Hepatocyte (in vitro differentiated cells): ENCODE measurements at regions not wholly inside any gene's neighbourhood (a gene's known extent, or its start where the extent isn't known, plus 50 kb on each side); places are given as distances from the start of the nearest gene placed in this dataset.

Experiments
- DNase-seq: peaks from one replicate; pipeline ENCODE4 v3.0.0-alpha.2; 2016; ENCODE audit warnings: low spot score
- H2AFZ ChIP-seq: fragments of 200-600 bp; sonication (generic); 2 replicates; pipeline ENCODE4 v1.6.0; 2016; ENCODE audit warnings: antibody characterized with exemption, mild to moderate bottlenecking
- H3K27ac ChIP-seq: fragments of 200-600 bp; sonication (generic); 2 replicates; pipeline ENCODE4 v1.5.1; 2016; ENCODE audit warnings: mild to moderate bottlenecking
- H3K27me3 ChIP-seq: fragments of 200-600 bp; sonication (generic); 2 replicates; pipeline ENCODE4 v1.6.1; 2016
- H3K36me3 ChIP-seq: fragments of 200-600 bp; sonication (generic); replicated peaks from 2 replicates; pipeline ENCODE4 v1.5.1; 2016; ENCODE audit warnings: low read depth; ENCODE audit not compliant: insufficient read depth
- H3K4me1 ChIP-seq: fragments of 200-600 bp; sonication (generic); 2 replicates; pipeline ENCODE4 v1.5.1; 2016; ENCODE audit warnings: mild to moderate bottlenecking, moderate library complexity; ENCODE audit not compliant: insufficient read depth
- H3K4me2 ChIP-seq: fragments of 200-600 bp; sonication (generic); 2 replicates; pipeline ENCODE4 v1.6.0; 2016
- H3K4me3 ChIP-seq: fragments of 200-600 bp; sonication (generic); 2 replicates; pipeline ENCODE4 v1.5.1; 2016; ENCODE audit warnings: mild to moderate bottlenecking
- H3K79me2 ChIP-seq: fragments of 200-600 bp; sonication (generic); 2 replicates; pipeline ENCODE4 v1.6.0; 2017; ENCODE audit warnings: mild to moderate bottlenecking
- H3K9me2 ChIP-seq: fragments of 200-600 bp; sonication (generic); replicated peaks from 2 replicates; pipeline ENCODE4 v1.6.0; 2017; ENCODE audit warnings: mild to moderate bottlenecking; ENCODE audit not compliant: insufficient read depth
- H3K9me3 ChIP-seq: fragments of 200-600 bp; sonication (generic); 2 replicates; pipeline ENCODE4 v1.5.1; 2016; ENCODE audit warnings: low read depth, mild to moderate bottlenecking
- H4K20me1 ChIP-seq: fragments of 200-600 bp; sonication (generic); 2 replicates; pipeline ENCODE4 v1.6.0; 2016; ENCODE audit warnings: mild to moderate bottlenecking; ENCODE audit not compliant: insufficient read depth, poor library complexity, severe bottlenecking
- EZH2 ChIP-seq: fragments of 200-600 bp; sonication (generic); IDR thresholded peaks from 2 replicates; pipeline ENCODE4 v1.6.1; 2016; ENCODE audit warnings: antibody characterized with exemption, mild to moderate bottlenecking, borderline replicate concordance
- EZH2phosphoT487 ChIP-seq: fragments of 200-600 bp; sonication (generic); IDR thresholded peaks from one replicate; pipeline ENCODE4 v1.6.1; 2018; ENCODE audit warnings: antibody characterized with exemption, mild to moderate bottlenecking, low read depth, moderate library complexity; ENCODE audit not compliant: unreplicated experiment, severe bottlenecking
- WGBS: methylation state at CpG from one replicate; pipeline ENCODE4 v1.1.6; 2016; ENCODE audit warnings: low lambda C conversion rate; ENCODE audit errors: missing lambda C conversion rate; 5-methylcytosine and 5-hydroxymethylcytosine counted together
- TF ChIP-seq, protein P1 (sequence below): fragments of 200-600 bp; sonication (generic); IDR thresholded peaks from 2 replicates; pipeline ENCODE4 v1.5.1; 2016; ENCODE audit warnings: antibody characterized with exemption, mild to moderate bottlenecking; ENCODE audit not compliant: poor library complexity

DNA sequence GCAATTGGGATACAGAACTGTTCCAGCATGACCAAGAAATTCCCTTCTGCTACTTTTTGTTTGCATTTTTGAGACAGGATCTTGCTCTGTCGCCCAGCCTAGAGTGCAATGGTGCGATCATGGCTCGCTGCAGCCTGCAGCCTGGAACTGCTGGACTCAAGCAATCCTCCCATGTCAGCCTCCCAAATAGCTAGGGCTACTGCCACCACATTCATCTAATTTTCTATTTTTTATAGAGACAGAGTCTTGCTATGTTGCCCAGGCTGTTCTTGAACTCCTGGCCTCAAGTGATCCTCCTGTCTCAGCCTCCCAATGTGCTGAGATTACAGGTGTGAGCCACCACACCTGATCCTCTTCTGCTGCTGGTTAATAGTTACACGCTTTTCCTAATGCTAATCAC is 204.9 kb downstream of the SOX4 start:
- DNase-seq, result no peak
- 100% methylated on average over 4 of the region's 4 CpGs for WGBS
- Histone ChIP-seq H3K9me2 (no peaks in the 10 kb centered on the region), H3K27ac (no peak overlapping the region), H3K36me3 (no peaks in the 10 kb centered on the region), H3K4me3 (no peak overlapping the region), H3K9me3 (no peaks in the 10 kb centered on the region), H3K4me2 (no peak overlapping the region), H4K20me1 (no peaks in the 10 kb centered on the region), H2AFZ (no peak overlapping the region), H3K79me2 (no peaks in the 10 kb centered on the region), H3K27me3 (no peaks in the 10 kb centered on the region), H3K4me1 (no peaks in the 10 kb centered on the region)
- TF ChIP-seq, protein P1, sequence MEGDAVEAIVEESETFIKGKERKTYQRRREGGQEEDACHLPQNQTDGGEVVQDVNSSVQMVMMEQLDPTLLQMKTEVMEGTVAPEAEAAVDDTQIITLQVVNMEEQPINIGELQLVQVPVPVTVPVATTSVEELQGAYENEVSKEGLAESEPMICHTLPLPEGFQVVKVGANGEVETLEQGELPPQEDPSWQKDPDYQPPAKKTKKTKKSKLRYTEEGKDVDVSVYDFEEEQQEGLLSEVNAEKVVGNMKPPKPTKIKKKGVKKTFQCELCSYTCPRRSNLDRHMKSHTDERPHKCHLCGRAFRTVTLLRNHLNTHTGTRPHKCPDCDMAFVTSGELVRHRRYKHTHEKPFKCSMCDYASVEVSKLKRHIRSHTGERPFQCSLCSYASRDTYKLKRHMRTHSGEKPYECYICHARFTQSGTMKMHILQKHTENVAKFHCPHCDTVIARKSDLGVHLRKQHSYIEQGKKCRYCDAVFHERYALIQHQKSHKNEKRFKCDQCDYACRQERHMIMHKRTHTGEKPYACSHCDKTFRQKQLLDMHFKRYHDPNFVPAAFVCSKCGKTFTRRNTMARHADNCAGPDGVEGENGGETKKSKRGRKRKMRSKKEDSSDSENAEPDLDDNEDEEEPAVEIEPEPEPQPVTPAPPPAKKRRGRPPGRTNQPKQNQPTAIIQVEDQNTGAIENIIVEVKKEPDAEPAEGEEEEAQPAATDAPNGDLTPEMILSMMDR, result no peak
- no peak for TF ChIP-seq EZH2phosphoT487
- no peak for TF ChIP-seq EZH2

DNA sequence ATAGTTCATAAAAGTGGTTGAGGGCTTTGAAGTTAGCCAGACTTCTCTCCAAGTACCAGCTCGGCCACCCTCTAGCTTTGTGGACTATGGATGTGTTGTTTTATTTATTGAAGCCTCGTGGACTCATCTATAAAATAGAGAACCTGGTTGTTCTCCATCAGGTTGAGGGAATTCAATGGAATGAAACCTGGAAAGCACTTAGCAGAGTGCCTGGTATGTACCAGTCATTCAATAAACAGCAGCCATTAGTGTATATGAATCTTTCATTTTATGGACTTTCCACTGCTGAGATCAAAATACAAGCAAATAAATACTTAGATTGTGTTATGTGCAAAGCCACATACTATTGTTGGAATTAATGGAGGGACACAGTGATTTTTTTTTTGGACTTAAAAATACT is 206.8 kb downstream of the SOX4 start:
- Histone ChIP-seq H3K36me3 (no peaks in the 10 kb centered on the region), H3K27ac (no peak overlapping the region), H3K27me3 (no peaks in the 10 kb centered on the region), H4K20me1 (no peaks in the 10 kb centered on the region), H3K9me3 (no peaks in the 10 kb centered on the region), H3K4me3 (no peak overlapping the region), H2AFZ (no peak overlapping the region), H3K79me2 (no peaks in the 10 kb centered on the region), H3K9me2 (no peaks in the 10 kb centered on the region), H3K4me1 (no peaks in the 10 kb centered on the region), H3K4me2 (no peak overlapping the region)
- TF ChIP-seq EZH2 (no peak), EZH2phosphoT487 (no peak)
- TF ChIP-seq, protein P1, result no peak
- 50% methylated on average over 2 of the region's 2 CpGs for WGBS
- DNase-seq, result no peak

- no peaks in the 10 kb centered on the region for H3K36me3 ChIP-seq
- TF ChIP-seq, protein P1, result no peak
- TF ChIP-seq EZH2phosphoT487 (no peak), EZH2 (no peak)
- no peak overlapping the region for H3K4me2 ChIP-seq
- peak; percentile 48 for DNase-seq
- no peaks in the 10 kb centered on the region for H3K9me2 ChIP-seq
- no peak overlapping the region for H3K4me3 ChIP-seq
- H4K20me1 ChIP-seq, result no peaks in the 10 kb centered on the region
- no peaks in the 10 kb centered on the region for H3K9me3 ChIP-seq
- no peak overlapping the region for H2AFZ ChIP-seq
- peak overlapping the region; percentile 33 for H3K27ac ChIP-seq
- H3K27me3 ChIP-seq, result no peaks in the 10 kb centered on the region
- no peaks in the 10 kb centered on the region for H3K79me2 ChIP-seq
- H3K4me1 ChIP-seq, result no peaks in the 10 kb centered on the region
- WGBS, result 59% methylated on average over 11 of the region's 11 CpGs
Measured at GRCh38 chr6:21800948-21801438, 207.4 kb downstream of the SOX4 start.
